ENCODE measurements at regions not wholly inside any gene's neighbourhood (a gene's known extent, or its start where the extent isn't known, plus 50 kb on each side); places are given as distances from the start of the nearest gene placed in this dataset.

DNA sequence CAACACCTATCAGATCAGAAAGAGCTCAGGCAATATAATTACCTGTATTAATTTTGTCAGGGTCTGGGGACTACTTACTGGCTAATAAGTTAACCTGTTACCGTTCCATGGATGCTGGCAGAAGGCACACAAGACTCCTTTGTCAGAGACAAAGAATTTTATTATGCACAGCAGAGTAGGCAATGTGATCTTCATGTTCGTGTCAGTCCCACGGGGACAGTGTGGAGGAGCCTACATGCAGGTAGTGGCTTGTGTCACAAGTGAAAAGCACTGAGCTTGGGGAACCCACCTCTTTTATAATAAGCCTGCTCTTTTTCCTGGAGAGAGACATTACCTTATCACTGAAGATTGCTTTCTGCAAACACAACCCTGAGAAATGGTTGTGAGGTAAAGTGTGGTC is 96.9 kb downstream of the CD164 start:
- no peak overlapping the region for H3K4me3 ChIP-seq (ENCODE audit: low read length)
- no peak for DNase-seq (ENCODE audit: low read depth)
- TF ChIP-seq, protein P1, sequence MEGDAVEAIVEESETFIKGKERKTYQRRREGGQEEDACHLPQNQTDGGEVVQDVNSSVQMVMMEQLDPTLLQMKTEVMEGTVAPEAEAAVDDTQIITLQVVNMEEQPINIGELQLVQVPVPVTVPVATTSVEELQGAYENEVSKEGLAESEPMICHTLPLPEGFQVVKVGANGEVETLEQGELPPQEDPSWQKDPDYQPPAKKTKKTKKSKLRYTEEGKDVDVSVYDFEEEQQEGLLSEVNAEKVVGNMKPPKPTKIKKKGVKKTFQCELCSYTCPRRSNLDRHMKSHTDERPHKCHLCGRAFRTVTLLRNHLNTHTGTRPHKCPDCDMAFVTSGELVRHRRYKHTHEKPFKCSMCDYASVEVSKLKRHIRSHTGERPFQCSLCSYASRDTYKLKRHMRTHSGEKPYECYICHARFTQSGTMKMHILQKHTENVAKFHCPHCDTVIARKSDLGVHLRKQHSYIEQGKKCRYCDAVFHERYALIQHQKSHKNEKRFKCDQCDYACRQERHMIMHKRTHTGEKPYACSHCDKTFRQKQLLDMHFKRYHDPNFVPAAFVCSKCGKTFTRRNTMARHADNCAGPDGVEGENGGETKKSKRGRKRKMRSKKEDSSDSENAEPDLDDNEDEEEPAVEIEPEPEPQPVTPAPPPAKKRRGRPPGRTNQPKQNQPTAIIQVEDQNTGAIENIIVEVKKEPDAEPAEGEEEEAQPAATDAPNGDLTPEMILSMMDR (conservative IDR thresholded peaks at IDR 0.05; ENCODE audit: low read length), result no peak

DNA sequence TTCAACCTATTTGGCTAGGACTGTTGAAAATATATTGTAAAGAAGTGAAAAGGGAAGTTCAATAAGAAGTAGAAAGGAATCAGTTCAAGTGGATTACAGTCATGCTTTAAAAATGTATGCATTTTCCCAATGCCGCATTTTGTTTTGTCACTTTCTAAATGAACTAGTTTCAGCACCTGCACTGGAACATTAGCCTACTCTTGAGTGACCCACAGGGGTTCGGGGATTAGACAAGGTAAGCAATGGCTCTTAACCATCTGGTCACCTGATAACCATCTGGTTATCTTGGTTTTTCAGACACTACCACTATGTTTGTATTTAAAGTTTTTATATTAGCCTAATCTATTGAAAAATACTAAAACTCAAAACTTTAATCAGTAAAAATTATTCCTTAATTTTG is 97.6 kb downstream of the CD164 start:
- TF ChIP-seq, protein P1 (conservative IDR thresholded peaks at IDR 0.05; ENCODE audit: low read length), result no peak
- no peak overlapping the region for H3K4me3 ChIP-seq (ENCODE audit: low read length)
- DNase-seq (ENCODE audit: low read depth), result no peak

DNA sequence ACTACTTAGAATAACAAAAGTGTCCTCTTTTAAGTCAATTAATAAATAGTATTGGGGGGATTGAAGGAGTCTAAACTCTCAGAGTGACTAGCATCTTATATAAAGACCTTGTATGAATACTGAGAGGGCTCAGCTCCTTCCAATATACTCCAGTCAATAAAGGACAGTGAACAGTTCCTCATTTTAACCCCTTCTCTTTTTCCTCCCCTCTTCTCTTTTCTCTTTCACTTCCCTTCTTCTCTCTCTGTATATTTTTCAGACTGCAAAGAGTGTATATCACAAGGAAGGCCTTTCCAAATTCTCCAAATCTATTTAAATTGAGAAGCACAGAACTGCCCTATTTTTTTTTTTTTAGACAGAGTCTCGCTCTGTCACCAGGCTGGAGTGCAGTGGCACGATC is 99.5 kb downstream of the CD164 start:
- no peak for DNase-seq (ENCODE audit: low read depth)
- TF ChIP-seq, protein P1 (conservative IDR thresholded peaks at IDR 0.05; ENCODE audit: low read length), result no peak
- no peak overlapping the region for H3K4me3 ChIP-seq (ENCODE audit: low read length)

DNA sequence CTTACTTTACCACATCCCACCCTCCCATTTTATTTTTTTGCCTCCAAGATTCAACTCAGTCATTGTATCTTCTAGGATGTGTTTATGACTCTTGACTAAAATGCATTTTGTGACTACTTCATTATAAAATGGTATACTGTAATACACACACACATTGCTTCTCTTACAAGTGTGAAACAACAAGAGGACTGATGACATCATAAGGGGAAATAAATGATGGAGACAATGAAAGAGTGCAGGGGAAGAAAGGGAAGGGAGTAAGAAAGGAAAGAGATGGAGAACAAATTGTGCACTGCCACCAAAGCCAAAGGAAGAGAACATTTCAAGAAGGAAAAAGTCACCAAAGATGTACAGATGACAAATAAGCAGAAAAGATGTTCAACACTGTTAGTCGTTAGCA is 102.6 kb downstream of the CD164 start:
- TF ChIP-seq, protein P1 (conservative IDR thresholded peaks at IDR 0.05; ENCODE audit: low read length), result no peak
- no peak for DNase-seq (ENCODE audit: low read depth)
- H3K4me3 ChIP-seq (ENCODE audit: low read length), result no peak overlapping the region

DNA sequence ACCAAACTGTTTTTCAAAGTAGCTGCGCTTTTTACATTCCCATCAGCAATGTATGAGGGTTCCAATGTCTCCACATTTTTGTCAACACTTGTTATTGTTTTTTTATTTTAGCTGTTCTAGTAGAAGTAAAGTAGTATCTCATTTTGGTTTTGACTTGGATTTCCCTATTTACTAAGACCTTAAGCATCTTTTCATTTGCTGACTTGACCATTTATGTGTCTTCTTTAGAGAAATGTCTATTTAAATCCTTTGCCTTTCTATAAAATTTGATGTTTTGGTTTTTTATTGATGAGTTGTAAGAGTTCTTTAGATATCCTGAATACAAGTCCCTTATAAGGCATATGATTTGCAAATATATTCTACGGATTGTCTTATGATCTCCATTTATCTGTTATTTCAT is 110.6 kb downstream of the CD164 start:
- H3K4me3 ChIP-seq (ENCODE audit: low read length), result no peak overlapping the region
- DNase-seq (ENCODE audit: low read depth), result no peak
- TF ChIP-seq, protein P1 (conservative IDR thresholded peaks at IDR 0.05; ENCODE audit: low read length), result no peak

DNA sequence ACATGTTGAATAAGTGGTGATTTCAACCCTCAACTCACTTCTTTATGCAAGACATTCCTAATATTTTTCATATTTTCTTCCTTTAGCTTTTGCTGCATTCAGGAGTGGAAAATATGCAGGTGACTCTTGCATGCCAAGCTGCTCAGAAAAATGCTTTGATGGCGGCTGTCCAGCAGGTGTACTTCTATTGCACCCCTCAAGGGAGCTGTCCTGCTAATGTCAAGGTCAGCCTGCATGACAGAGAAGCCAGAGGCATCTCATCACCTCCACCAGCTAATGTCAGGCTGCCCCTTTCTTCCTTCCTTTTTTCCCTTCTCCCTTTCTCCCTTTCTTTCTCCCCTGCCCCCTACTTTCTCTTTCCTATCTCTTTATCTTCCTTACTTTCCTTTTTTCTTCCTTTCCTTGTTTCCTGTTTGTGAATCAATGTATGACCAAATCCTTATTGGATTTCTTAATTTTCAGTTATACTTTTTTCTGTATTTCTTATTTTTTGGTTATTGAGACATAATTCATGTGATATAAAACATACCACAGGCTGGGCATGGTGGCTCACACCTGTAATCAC is 112.2 kb downstream of the CD164 start:
- H3K4me3 ChIP-seq (ENCODE audit: low read length), result no peak overlapping the region
- TF ChIP-seq, protein P1 (conservative IDR thresholded peaks at IDR 0.05; ENCODE audit: low read length), result no peak
- DNase-seq (ENCODE audit: low read depth), result no peak

DNA sequence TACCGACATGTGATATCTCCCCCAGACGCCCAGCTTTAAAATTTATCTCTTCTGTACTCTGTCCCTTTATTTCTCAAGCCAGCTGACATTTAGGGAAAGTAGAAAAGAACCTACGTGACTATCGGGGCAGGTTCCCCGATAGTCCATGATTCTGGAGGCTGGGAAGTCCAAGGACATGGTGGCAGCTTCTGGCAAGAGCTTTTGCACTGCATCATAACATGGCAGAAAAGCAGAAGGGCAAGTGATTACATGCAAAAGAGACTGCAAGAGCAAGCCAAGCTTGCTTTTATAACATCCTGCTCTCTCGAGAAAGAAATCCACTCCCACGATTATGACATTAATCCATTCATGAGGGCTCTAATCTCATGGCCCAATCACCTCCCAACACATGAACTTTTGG is 113.2 kb downstream of the CD164 start:
- DNase-seq (ENCODE audit: low read depth), result no peak
- H3K4me3 ChIP-seq (ENCODE audit: low read length), result no peak overlapping the region
- TF ChIP-seq, protein P1 (conservative IDR thresholded peaks at IDR 0.05; ENCODE audit: low read length), result no peak

Data from AG10803 (cell line).